Endothelial cell of umbilical vein (primary cell): ENCODE measurements at regions not wholly inside any gene's neighbourhood (a gene's known extent, or its start where the extent isn't known, plus 50 kb on each side); places are given as distances from the start of the nearest gene placed in this dataset.

Source experiments
- BruUV-seq: library from RNA; stranded (reverse); fragments of 400-500 nt; replicated peaks from 2 replicates; lab custom pipeline; 2021; lab: Mats Ljungman, UMichigan
- CTCF ChIA-PET: fragments of 300-600, 350-600 bp; sonication (Branson Sonifier 250); formaldehyde crosslinking; loops from one replicate; lab custom pipeline; 2021; ENCODE audit warnings: antibody characterized with exemption, inconsistent platforms; lab: Charles Lee
- POLR2A ChIA-PET: fragments of 300-600, 350-600 bp; sonication (Branson Sonifier 250); formaldehyde crosslinking; loops from one replicate; lab custom pipeline; 2021; ENCODE audit warnings: antibody characterized with exemption, inconsistent platforms; lab: Charles Lee
- DNase-seq: peaks from one replicate; pipeline ENCODE4 v3.0.0-alpha.2; 2011; ENCODE audit warnings: low read depth, low spot score
- FAIRE-seq: peaks from 2 replicates; lab custom pipeline; 2011; peaks lifted over from hg19 to GRCh38; lab: Jason Lieb, UNC
- H2AFZ ChIP-seq: 2 replicates; pipeline ENCODE4 v1.6.0; 2012; ENCODE audit warnings: low read depth, low read length, control low read depth, inconsistent platforms
- H3K27ac ChIP-seq: 2 replicates; pipeline ENCODE4 v1.5.1; 2011; ENCODE audit warnings: low read depth, mild to moderate bottlenecking, control low read depth, low read length, moderate library complexity; ENCODE audit not compliant: insufficient read depth
- H3K27me3 ChIP-seq, 2 experiments: 2 replicates each; pipeline versions ENCODE4 v1.6.0 to v1.6.1; 2011; ENCODE audit warnings: low read length in 2 of 2, mixed read lengths in 1 of 2; ENCODE audit not compliant: control insufficient read depth in 2 of 2, insufficient read depth in 2 of 2
- H3K36me3 ChIP-seq, 2 experiments: 2 replicates in 1 of 2; 3 replicates in 1 of 2; pipeline ENCODE4 v1.5.1; 2011; ENCODE audit warnings: low read length in 2 of 2, mild to moderate bottlenecking in 1 of 2, moderate library complexity in 1 of 2; ENCODE audit not compliant: control insufficient read depth in 2 of 2, insufficient read depth in 2 of 2; ENCODE audit errors: extremely low read depth in 1 of 2
- H3K4me1 ChIP-seq: 3 replicates; pipeline ENCODE4 v1.5.1; 2011; ENCODE audit warnings: mild to moderate bottlenecking, low read length; ENCODE audit not compliant: control insufficient read depth, insufficient read depth; ENCODE audit errors: extremely low read depth
- H3K4me2 ChIP-seq: 2 replicates; pipeline ENCODE4 v1.6.1; 2011; ENCODE audit warnings: low read length, control low read depth, mixed read lengths; ENCODE audit not compliant: insufficient read depth
- H3K4me3 ChIP-seq, 3 experiments: fragments of 200-600 bp in 1 of 3; sonication (generic), shearing (Covaris generic) in 1 of 3; replicated peaks in 1 of 3; 2 replicates each; pipeline ENCODE4 v1.5.1; 2011 to 2016; ENCODE audit warnings: control low read depth in 3 of 3, low read length in 3 of 3, mild to moderate bottlenecking in 2 of 3, inconsistent platforms in 1 of 3, low read depth in 1 of 3, moderate library complexity in 1 of 3; ENCODE audit not compliant: insufficient read depth in 1 of 3
- H3K79me2 ChIP-seq: 2 replicates; pipeline ENCODE4 v1.6.0; 2012; ENCODE audit warnings: low read length, inconsistent platforms; ENCODE audit not compliant: control insufficient read depth, insufficient read depth
- H3K9ac ChIP-seq: replicated peaks from 2 replicates; pipeline ENCODE3; 2011; ENCODE audit warnings: low read length, control low read depth; ENCODE audit not compliant: insufficient read depth; ENCODE audit errors: extremely low read depth
- H3K9me1 ChIP-seq: replicated peaks from 3 replicates; pipeline ENCODE4 v1.6.0; 2011; ENCODE audit warnings: mild to moderate bottlenecking, low read length; ENCODE audit not compliant: control insufficient read depth, insufficient read depth; ENCODE audit errors: extremely low read depth
- H3K9me3 ChIP-seq: replicated peaks from 2 replicates; pipeline ENCODE4 v1.5.1; 2012; ENCODE audit warnings: low read length, inconsistent platforms; ENCODE audit not compliant: control insufficient read depth, insufficient read depth
- H4K20me1 ChIP-seq: replicated peaks from 2 replicates; pipeline ENCODE3; 2011; ENCODE audit warnings: mild to moderate bottlenecking, low read length; ENCODE audit not compliant: control insufficient read depth, insufficient read depth; ENCODE audit errors: extremely low read depth
- EZH2 ChIP-seq: IDR thresholded peaks from 2 replicates; pipeline ENCODE4 v1.6.1; 2012; ENCODE audit warnings: borderline replicate concordance, low read depth, mild to moderate bottlenecking, moderate library complexity, low read length, inconsistent platforms; ENCODE audit not compliant: severe bottlenecking
- FOS ChIP-seq: IDR thresholded peaks from 2 replicates; pipeline ENCODE4 v1.6.1; 2011; ENCODE audit warnings: mild to moderate bottlenecking, low read length, moderate library complexity, borderline replicate concordance; ENCODE audit not compliant: insufficient read depth
- GATA2 ChIP-seq: IDR thresholded peaks from 2 replicates; pipeline ENCODE4 v1.7.0; 2011; ENCODE audit warnings: low read depth, mild to moderate bottlenecking, moderate library complexity, mixed read lengths, low read length; ENCODE audit not compliant: insufficient read length, insufficient read depth
- JUN ChIP-seq: IDR thresholded peaks from 2 replicates; pipeline ENCODE4 v1.6.1; 2011; ENCODE audit warnings: borderline replicate concordance, low read depth; ENCODE audit not compliant: insufficient read length, insufficient read depth
- MAX ChIP-seq: IDR thresholded peaks from 2 replicates; pipeline ENCODE4 v1.6.1; 2011; ENCODE audit not compliant: insufficient read depth, insufficient read length
- MYC ChIP-seq: IDR thresholded peaks from one replicate; pipeline ENCODE4 v1.6.1; 2011; ENCODE audit warnings: mild to moderate bottlenecking, low read depth, low read length
- POLR2A ChIP-seq: IDR thresholded peaks from 2 replicates; pipeline ENCODE4 v1.6.1; 2012; ENCODE audit warnings: low read depth, mild to moderate bottlenecking, control low read depth, low read length
- POLR2AphosphoS5 ChIP-seq: IDR thresholded peaks from 2 replicates; pipeline ENCODE4 v1.6.1; 2012; ENCODE audit warnings: low read depth, mild to moderate bottlenecking, control low read depth, low read length, moderate library complexity; ENCODE audit not compliant: insufficient read depth
- dilution Hi-C: fragments of 300-500 bp; cut with MboI; formaldehyde crosslinking; loops from one replicate; pipeline ENCODE4 v1.15.0; 2019; ENCODE audit warnings: low sequenced_read_pairs; ENCODE audit not compliant: extremely low pct_ligation_motif_present
- intact Hi-C: fragments of 100-400 bp; cut with micrococcal nuclease; formaldehyde crosslinking; loops from one replicate; pipeline ENCODE4 v1.10.0; 2022
- TF ChIP-seq, protein P1 (sequence below), 2 donors: IDR thresholded peaks; 1 replicate in 1 of 2; 2 replicates in 1 of 2; pipeline ENCODE4 v1.5.1; 2011; ENCODE audit warnings: low read length in 2 of 2, mild to moderate bottlenecking in 2 of 2, moderate library complexity in 2 of 2, control low read depth in 1 of 2, inconsistent platforms in 1 of 2, low read depth in 1 of 2; ENCODE audit not compliant: insufficient read depth in 1 of 2; ENCODE audit errors: extremely low read depth in 1 of 2

DNA sequence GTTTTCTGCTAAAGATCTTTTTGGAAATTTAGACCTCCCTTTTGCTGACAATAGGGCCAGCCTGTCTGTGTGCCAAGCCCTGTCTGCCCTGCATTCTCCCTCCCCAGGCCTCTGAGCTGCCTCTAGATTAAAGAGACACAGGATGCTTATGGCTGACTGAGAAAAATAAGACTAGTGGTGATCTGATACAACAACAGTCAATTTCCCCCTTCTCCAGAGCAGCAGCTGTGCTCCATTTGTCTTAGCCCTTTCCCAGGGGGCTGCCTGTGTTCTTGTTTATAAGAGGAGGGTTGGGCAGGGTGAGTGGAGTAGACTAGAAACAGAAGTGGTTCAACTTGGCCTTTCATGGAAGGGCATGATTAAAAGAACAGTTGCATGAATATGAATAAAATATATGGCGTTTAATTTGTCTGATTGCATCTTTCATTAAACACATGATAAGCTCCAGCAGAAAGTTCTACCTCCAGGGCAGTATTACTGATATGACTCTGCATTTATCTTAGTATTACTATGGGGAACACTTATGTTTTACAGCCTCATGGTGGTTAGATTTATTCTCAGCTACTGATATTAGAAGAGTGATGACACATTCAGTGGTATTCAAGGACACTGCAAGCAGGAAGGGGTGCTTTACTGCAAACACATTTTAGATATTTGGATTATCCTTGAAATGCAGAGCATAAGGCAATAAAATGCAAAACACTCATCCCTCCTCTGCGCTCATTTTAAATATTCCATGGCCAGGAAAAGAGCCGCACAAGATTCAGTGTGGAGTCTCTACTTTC is 150.2 kb upstream of the CLEC14A start:
- Histone ChIP-seq H3K9me3 (no peaks in the 10 kb centered on the region), H3K79me2 (no peaks in the 10 kb centered on the region), H3K36me3 (no peaks in the 10 kb centered on the region), H3K27ac (peak overlapping the region; percentile 69), H3K4me1 (peaks cover 53% of the 10 kb centered on the region), H3K9ac (no peak overlapping the region), H2AFZ (peak overlapping the region; percentile 37), H3K9me1 (no peaks in the 10 kb centered on the region), H4K20me1 (no peaks in the 10 kb centered on the region), H3K27me3 (no peaks in the 10 kb centered on the region), H3K4me2 (no peak overlapping the region), H3K4me3 (no peak overlapping the region)
- FAIRE-seq (peak; percentile 15), DNase-seq (peak; percentile 54)
- no TSS peak for BruUV-seq
- TF ChIP-seq GATA2, result no peak
- TF ChIP-seq FOS, result no peak
- TF ChIP-seq POLR2A, result no peak
- no peak for TF ChIP-seq JUN
- POLR2A ChIA-PET, result interaction anchor here (1.6 kb wide), 1 partner anchor 150 kb away, joined by 12 read pairs; no protein-coding TSS in a partner anchor
- dilution Hi-C loops (no loop called here), intact Hi-C loops (loop anchor here (2.0 to 10.0 kb wide), 3 partner anchors 49 to 589 kb away; no protein-coding TSS in a partner anchor)
- CTCF ChIA-PET, result interaction anchor here (0.7 to 3.0 kb wide), 9 partner anchors 14 to 194 kb away, joined by 3 to 11 read pairs (median 4); partner anchors contain the start of gene CLEC14A

DNA sequence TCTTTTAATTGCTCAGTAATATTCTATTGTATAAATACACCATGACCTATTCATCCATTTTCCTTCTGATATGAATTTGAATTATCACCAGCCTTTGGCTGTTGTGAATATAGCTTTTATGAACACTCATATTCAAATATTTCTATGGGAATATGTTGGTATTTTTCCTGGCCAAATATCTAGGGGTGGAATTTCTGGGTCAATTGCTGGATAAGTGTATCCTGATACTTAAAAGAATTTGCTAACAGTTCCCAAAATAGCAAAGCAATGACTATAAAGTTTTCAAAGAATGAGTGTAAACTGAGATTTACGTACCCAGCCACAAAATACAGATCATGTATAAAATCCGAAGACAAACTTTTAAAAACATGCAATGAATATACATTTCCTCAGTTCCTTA is 148.7 kb upstream of the CLEC14A start:
- DNase-seq (no peak), FAIRE-seq (no peak)
- CTCF ChIA-PET, result interaction anchor here (0.9 to 3.0 kb wide), 13 partner anchors 13 to 588 kb away, joined by 3 to 14 read pairs (median 6); partner anchors contain the start of gene CLEC14A
- TF ChIP-seq MYC (no peak), GATA2 (no peak), POLR2AphosphoS5 (no peak), MAX (no peak), FOS (no peak), EZH2 (no peak), POLR2A (no peak), JUN (no peak)
- TF ChIP-seq, protein P1, sequence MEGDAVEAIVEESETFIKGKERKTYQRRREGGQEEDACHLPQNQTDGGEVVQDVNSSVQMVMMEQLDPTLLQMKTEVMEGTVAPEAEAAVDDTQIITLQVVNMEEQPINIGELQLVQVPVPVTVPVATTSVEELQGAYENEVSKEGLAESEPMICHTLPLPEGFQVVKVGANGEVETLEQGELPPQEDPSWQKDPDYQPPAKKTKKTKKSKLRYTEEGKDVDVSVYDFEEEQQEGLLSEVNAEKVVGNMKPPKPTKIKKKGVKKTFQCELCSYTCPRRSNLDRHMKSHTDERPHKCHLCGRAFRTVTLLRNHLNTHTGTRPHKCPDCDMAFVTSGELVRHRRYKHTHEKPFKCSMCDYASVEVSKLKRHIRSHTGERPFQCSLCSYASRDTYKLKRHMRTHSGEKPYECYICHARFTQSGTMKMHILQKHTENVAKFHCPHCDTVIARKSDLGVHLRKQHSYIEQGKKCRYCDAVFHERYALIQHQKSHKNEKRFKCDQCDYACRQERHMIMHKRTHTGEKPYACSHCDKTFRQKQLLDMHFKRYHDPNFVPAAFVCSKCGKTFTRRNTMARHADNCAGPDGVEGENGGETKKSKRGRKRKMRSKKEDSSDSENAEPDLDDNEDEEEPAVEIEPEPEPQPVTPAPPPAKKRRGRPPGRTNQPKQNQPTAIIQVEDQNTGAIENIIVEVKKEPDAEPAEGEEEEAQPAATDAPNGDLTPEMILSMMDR (IDR thresholded peaks at IDR 0.05; ENCODE audit: extremely low read depth in 1 of 2, insufficient read depth in 1 of 2, low read depth in 1 of 2, low read length in 2 of 2), result no peak
- intact Hi-C loops (loop anchor here (1.0 to 10.0 kb wide), 8 partner anchors 38 to 590 kb away; partner anchors contain the start of genes CLEC14A and SSTR1), dilution Hi-C loops (no loop called here)
- no peak overlapping the region for H3K4me3 ChIP-seq
- peaks cover 53% of the 10 kb centered on the region for H3K4me1 ChIP-seq
- no peaks in the 10 kb centered on the region for H4K20me1 ChIP-seq
- peak overlapping the region; percentile 70 for H3K9ac ChIP-seq
- H2AFZ ChIP-seq, result no peak overlapping the region
- peak overlapping the region; percentile 37 for H3K4me2 ChIP-seq
- H3K79me2 ChIP-seq, result no peaks in the 10 kb centered on the region
- POLR2A ChIA-PET, result interaction anchor here (1.0 to 2.2 kb wide), 3 partner anchors 113 to 152 kb away, joined by 3 to 15 read pairs (median 3); partner anchors contain the start of gene CLEC14A
- H3K27ac ChIP-seq, result peak overlapping the region; percentile 69
- TSS peak; percentile 90 for BruUV-seq
- no peaks in the 10 kb centered on the region for H3K36me3 ChIP-seq
- H3K27me3 ChIP-seq, result no peaks in the 10 kb centered on the region
- no peaks in the 10 kb centered on the region for H3K9me1 ChIP-seq
- H3K9me3 ChIP-seq, result no peaks in the 10 kb centered on the region
